IPS-15b (cell line): ENCODE measurements at regions not wholly inside any gene's neighbourhood (a gene's known extent, or its start where the extent isn't known, plus 50 kb on each side); places are given as distances from the start of the nearest gene placed in this dataset.

Source experiments
- H3K27me3 ChIP-seq: one replicate; pipeline ENCODE4 v1.6.1; 2013; ENCODE audit warnings: low read length; ENCODE audit not compliant: control insufficient read depth, insufficient read depth
- H3K36me3 ChIP-seq: one replicate; pipeline ENCODE4 v1.6.1; 2013; ENCODE audit warnings: low read length; ENCODE audit not compliant: control insufficient read depth, insufficient read depth
- H3K4me1 ChIP-seq: one replicate; pipeline ENCODE4 v1.6.1; 2013; ENCODE audit warnings: mild to moderate bottlenecking, low read length; ENCODE audit not compliant: control insufficient read depth, insufficient read depth
- H3K4me3 ChIP-seq: one replicate; pipeline ENCODE4 v1.5.1; 2013; ENCODE audit warnings: low read depth, low read length
- H3K9ac ChIP-seq: one replicate; pipeline ENCODE4 v1.6.1; 2013; ENCODE audit warnings: low read depth, mild to moderate bottlenecking, low read length
- H3K9me3 ChIP-seq: one replicate; pipeline ENCODE4 v1.6.1; 2013; ENCODE audit warnings: mild to moderate bottlenecking, low read length; ENCODE audit not compliant: control insufficient read depth, insufficient read depth

- no peaks in the 10 kb centered on the region for H3K9me3 ChIP-seq
- no peaks in the 10 kb centered on the region for H3K4me1 ChIP-seq
- H3K36me3 ChIP-seq, result no peaks in the 10 kb centered on the region
- no peaks in the 10 kb centered on the region for H3K27me3 ChIP-seq
- no peak overlapping the region for H3K4me3 ChIP-seq
- no peak overlapping the region for H3K9ac ChIP-seq
These were observed 929.5 kb upstream of the ROBO1 start for GRCh38 chr3:80697291-80697690.

DNA sequence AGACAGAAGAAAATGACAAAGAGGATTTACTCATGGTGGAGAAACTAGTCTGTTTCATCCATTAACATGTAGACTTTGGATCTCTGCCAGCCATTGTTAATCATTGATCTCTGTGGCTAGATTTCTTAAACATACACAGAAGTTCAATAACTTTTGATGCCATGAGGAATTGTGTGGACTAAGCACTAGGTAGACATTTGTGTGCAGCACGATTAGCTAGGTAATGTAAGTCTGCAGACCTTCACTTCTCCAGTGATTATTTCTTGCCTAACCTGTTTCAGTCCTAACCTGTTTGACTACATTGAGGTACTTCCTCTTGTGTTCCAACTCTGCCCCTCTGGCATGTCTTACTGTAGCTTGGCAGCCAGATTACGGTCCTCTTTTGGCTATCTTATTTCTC, 928.5 kb upstream of the ROBO1 start:
- Histone ChIP-seq H3K9ac (no peak overlapping the region), H3K4me3 (no peak overlapping the region), H3K4me1 (no peaks in the 10 kb centered on the region)

GRCh38 chr3:80688814-80689213, 921.0 kb upstream of the ROBO1 start:
- Histone ChIP-seq H3K27me3 (no peaks in the 10 kb centered on the region), H3K9me3 (no peaks in the 10 kb centered on the region), H3K4me1 (no peaks in the 10 kb centered on the region), H3K9ac (no peak overlapping the region), H3K4me3 (no peak overlapping the region), H3K36me3 (no peaks in the 10 kb centered on the region)

More for the DNA sequence above, 928.5 kb upstream of the ROBO1 start:
- Histone ChIP-seq H3K36me3 (no peaks in the 10 kb centered on the region), H3K9me3 (no peaks in the 10 kb centered on the region), H3K27me3 (no peaks in the 10 kb centered on the region)

- Histone ChIP-seq H3K4me1 (no peaks in the 10 kb centered on the region), H3K9me3 (no peaks in the 10 kb centered on the region), H3K4me3 (no peak overlapping the region), H3K9ac (no peak overlapping the region), H3K36me3 (no peaks in the 10 kb centered on the region), H3K27me3 (no peaks in the 10 kb centered on the region)
These were observed 915.2 kb upstream of the ROBO1 start for GRCh38 chr3:80682951-80683350.

DNA sequence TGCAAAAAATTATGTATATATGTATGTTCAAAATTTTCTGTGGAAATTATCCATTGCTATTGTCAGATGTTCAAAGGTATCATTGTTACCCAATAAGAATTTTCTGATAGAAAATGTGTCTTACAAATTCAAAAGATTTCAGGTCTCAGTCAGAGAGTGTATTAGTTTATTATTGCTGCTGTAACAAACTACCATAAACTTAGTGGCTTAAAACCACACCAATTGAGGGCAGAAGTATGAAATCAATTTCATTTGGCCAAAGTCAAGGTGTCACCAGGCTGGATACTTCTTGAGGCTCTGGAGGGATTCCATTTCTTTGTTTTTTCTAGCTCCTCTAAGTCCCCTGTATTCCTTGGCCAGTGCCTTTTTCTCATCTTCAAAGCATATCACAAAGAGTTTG, 914.4 kb upstream of the ROBO1 start:
- no peak overlapping the region for H3K9ac ChIP-seq
- no peaks in the 10 kb centered on the region for H3K4me1 ChIP-seq
- no peaks in the 10 kb centered on the region for H3K9me3 ChIP-seq
- H3K4me3 ChIP-seq, result no peak overlapping the region
- H3K36me3 ChIP-seq, result no peaks in the 10 kb centered on the region
- no peaks in the 10 kb centered on the region for H3K27me3 ChIP-seq

GRCh38 chr3:80677796-80678195, 910.0 kb upstream of the ROBO1 start:
- Histone ChIP-seq H3K9me3 (no peaks in the 10 kb centered on the region), H3K27me3 (no peaks in the 10 kb centered on the region), H3K36me3 (no peaks in the 10 kb centered on the region), H3K4me1 (no peaks in the 10 kb centered on the region), H3K9ac (no peak overlapping the region), H3K4me3 (no peak overlapping the region)

- H3K9me3 ChIP-seq, result no peaks in the 10 kb centered on the region
- H3K9ac ChIP-seq, result no peak overlapping the region
- no peaks in the 10 kb centered on the region for H3K4me1 ChIP-seq
- no peaks in the 10 kb centered on the region for H3K36me3 ChIP-seq
- H3K27me3 ChIP-seq, result no peaks in the 10 kb centered on the region
- no peak overlapping the region for H3K4me3 ChIP-seq
These were observed 909.1 kb upstream of the ROBO1 start for GRCh38 chr3:80676866-80677265.

DNA sequence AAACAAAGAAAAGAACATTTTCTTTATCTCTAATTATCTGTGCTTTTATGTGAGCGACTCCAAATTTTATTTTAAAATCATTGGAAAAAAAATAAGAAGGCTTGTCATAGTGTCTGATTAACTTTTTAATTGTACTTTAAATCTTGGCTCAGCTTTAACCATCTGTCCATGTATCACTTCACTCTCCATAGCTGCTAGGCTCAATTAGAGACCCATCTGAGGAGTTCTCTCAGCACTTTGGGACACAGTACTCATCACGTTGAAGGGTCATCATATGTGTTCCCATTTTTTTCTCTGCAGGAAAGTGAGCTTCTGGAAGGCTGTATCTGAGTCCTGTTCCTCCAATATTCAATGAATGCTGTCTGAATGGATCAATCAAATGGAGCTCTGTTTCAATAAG, 908.5 kb upstream of the ROBO1 start:
- H3K9me3 ChIP-seq, result no peaks in the 10 kb centered on the region
- no peaks in the 10 kb centered on the region for H3K36me3 ChIP-seq
- no peak overlapping the region for H3K9ac ChIP-seq
- H3K4me1 ChIP-seq, result no peaks in the 10 kb centered on the region
- no peak overlapping the region for H3K4me3 ChIP-seq
- no peaks in the 10 kb centered on the region for H3K27me3 ChIP-seq

GRCh38 chr3:80675790-80676189, 908.0 kb upstream of the ROBO1 start:
- Histone ChIP-seq H3K9ac (no peak overlapping the region), H3K4me1 (no peaks in the 10 kb centered on the region), H3K4me3 (no peak overlapping the region), H3K9me3 (no peaks in the 10 kb centered on the region), H3K36me3 (no peaks in the 10 kb centered on the region), H3K27me3 (no peaks in the 10 kb centered on the region)

DNA sequence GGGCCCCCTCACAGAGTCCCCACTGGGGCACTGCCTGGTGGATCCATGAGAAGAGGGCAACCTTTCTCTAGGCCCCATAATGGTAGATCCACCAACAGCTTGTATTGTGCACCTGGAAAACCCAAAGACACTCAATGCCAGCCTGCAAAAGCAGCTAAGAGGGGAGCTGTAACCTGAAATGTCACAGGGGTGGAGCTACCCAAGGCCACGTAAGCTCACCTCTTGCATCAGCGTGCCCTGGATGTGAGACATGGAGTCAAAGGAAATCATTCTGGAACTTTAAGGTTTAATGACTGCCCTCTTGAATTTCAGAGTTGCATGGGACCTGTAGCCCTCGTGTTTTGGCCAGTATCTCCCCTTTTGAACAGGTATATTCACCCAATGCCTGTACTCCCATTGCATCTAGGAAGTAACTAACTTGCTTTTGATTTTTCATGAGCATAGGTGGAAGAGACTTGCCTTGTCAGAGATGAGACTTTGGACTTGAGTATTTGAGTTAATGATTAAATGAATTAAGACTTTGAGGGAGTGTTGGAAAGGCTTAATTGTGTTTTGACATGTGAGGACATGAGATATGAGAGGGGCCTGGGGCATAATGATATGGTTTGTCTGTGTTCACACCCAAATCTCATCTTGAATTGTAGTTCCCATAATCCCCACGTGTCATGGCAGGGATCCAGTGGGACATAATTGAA, 900.9 kb upstream of the ROBO1 start:
- Histone ChIP-seq H3K4me1 (no peaks in the 10 kb centered on the region), H3K36me3 (no peaks in the 10 kb centered on the region), H3K4me3 (no peak overlapping the region), H3K27me3 (no peaks in the 10 kb centered on the region), H3K9me3 (peaks cover 13% of the 10 kb centered on the region), H3K9ac (no peak overlapping the region)

DNA sequence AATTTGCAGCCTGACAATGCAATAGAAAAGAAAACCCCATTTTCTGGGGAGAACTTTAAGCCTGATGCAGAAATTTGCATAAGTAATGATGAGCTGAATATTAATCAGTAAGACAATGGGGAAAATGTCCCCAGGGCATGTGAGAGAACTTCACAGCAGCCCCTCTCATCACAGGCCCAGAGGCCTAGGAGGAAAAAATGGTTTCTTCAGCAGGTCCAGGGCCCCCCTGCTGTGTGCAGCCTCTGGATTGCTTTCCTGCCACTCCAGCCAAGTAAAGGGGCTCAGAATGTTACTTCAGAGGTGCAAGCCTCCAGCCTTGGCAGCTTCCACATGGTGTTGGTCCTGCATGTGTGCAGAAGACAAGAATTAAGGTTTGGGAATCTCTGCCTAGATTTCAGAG, 900.3 kb upstream of the ROBO1 start:
- Histone ChIP-seq H3K4me1 (no peaks in the 10 kb centered on the region), H3K36me3 (no peaks in the 10 kb centered on the region), H3K9ac (no peak overlapping the region), H3K27me3 (no peaks in the 10 kb centered on the region), H3K9me3 (peaks cover 13% of the 10 kb centered on the region), H3K4me3 (no peak overlapping the region)

- peaks cover 9% of the 10 kb centered on the region for H3K9me3 ChIP-seq
- no peaks in the 10 kb centered on the region for H3K36me3 ChIP-seq
- no peak overlapping the region for H3K4me3 ChIP-seq
- no peaks in the 10 kb centered on the region for H3K27me3 ChIP-seq
- H3K9ac ChIP-seq, result no peak overlapping the region
- no peaks in the 10 kb centered on the region for H3K4me1 ChIP-seq
These were observed 895.6 kb upstream of the ROBO1 start for GRCh38 chr3:80663426-80663825.
